DMS153 (cell line): ENCODE measurements at regions not wholly inside any gene's neighbourhood (a gene's known extent, or its start where the extent isn't known, plus 50 kb on each side); places are given as distances from the start of the nearest gene placed in this dataset.
"Not testable (repeated sequence)": the region's sequence is repeated elsewhere in the genome, so short reads cannot be mapped to it uniquely, and the experiment has no call there.

Source experiments
- DNase-seq: peaks from one replicate; lab custom pipeline; 2025; lab: John Stamatoyannopoulos, UW

DNA sequence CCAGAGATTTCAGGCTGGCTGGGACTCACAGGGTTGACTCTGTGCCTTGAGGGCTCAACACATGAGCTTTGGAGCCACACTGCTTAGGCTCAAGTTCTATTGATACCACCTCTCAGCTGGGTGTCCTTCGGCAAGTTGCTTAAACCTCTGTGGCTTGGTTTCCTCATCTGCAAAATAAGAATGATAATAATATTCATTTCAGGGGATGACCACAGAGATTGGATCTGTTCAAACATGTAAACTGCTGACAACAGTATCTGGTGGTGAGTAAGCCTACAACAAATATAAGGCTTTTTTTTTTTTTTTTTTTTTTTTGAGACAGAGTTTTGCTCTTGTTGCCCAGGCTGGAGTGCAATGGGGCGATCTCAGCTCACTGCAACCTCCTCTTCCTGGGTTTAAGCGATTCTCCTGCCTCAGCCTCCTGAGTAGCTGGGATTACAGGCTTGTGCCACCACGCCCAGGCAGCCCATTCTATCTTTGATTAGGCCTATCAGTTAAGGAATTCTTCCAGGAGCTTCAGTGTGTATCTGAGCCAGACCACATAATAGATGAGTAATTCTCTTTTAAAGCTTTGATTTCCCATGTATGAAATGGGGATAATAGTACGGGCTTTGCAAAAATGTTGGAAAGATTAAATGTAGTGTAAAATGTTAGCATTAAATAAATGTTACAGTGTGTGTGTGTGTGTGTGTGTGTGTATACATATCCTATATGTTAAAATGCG is 437.6 kb downstream of the PRDM2 start:
- DNase-seq: no peak

DNA sequence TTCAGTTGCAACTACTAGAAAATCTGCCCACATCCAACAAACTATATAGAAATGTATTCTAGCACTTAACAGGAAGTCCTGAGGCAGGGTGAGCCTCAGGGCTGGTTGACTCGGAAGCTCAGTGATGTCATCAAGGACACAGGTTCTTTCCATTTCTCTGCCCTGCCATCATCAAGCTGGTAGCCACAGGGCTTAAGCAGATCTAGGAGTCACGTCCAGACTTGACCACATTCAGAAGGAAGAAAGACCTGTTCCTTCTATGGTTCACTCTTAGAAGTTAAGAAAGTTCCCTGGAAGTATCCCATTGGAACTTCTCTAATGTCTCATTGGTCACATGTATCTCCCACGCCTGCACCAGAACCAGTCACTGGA is 438.1 kb downstream of the PRDM2 start:
- no peak for DNase-seq

DNA sequence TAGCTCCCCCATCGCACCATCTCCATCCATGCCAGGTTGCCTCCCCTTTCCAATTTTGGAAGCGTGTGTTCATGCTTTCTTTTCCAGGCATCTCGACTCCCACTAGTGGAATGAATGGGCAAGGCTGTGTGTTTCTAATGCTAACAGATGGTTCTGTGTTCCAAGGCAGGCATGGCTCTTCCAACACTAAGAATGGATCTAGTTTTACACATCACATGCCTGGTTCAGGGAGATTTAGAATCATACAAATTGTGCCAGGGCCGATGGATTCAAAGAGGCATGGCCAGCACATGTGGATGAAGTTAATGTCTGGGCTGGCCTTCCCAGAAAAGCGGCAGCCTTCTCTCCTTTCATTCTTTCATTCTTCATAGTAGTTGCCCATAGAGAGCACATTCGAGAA is 438.7 kb downstream of the PRDM2 start:
- no peak for DNase-seq

DNA sequence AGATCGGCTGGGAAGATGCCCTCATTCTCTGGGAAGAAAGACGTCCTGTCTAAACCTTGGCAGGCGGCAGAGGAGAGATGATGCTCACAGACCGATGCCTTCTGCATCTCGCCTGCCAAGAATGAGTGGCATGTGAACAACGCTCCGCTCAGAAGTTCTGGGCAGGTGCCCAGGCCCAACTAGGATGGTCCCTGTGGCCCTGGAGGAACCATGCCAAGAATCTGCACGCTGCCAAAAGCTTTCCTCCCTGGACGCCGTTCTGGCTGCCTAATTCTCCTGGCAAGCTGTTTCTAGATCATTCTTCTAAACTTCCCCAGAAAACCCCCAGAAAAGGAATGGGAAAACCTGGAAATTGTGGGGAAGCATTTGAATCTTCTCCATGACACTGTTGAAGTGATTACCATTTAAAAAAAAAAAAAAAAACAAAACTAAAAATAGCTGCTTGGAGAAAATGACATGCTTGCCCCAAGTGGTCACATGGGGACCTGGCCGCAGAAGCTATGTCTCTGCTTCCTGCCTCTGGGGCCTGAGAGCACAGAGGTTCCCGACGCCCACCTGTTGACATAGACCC is 440.9 kb downstream of the PRDM2 start:
- DNase-seq: no peak

DNA sequence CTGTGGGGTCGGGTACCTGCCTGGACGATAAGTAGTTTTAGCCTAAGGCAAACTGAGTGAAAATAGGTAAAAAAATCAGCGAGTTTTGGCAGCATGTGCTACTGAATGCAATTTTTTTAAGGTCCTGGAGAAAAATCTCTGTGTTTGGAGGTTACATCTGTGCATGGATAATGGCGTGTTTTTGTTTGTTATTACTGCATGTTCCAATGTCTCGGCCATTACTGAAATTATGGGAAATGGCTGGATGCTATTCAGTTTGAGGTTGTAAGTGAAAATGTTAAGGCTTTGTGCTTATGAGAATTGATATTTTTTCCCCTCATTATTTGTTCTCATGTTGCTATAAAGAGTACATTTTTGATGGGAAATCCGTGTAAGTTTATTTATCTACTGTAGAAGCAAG is 441.7 kb downstream of the PRDM2 start:
- DNase-seq: no peak

DNA sequence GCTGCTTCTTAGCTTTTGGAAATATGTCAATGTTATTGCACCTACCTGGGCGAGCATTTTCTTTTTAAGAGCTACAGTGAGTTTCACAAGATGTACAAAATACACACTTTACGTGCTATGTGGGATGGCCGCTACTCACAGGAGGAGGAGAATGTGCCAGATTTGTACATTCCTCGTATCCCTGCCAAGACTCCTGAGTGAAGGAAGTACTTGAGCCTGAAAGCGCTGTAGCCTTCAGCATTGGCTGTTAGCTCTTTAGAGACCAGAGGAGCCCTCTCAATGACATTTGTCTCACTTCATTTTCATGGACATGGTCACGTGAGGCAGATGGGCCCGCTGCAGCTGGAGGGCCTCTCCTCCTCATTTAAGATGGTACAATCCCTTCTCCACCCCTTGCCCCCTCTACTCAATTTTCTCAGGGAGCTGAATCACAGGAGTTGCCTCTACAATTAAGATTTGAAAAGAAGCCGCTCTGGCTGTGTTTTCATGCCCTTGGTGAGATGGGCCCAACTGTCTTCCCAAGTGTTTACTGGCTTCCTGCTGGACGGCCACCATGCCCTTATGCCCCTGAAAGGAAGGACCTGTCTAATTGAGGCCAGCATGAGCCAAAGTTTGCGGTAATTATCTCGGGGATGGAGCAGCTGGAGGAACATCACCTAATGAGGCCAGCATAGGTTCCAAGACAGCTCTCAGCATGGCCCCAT is 442.6 kb downstream of the PRDM2 start:
- peak; percentile 44 for DNase-seq

DNA sequence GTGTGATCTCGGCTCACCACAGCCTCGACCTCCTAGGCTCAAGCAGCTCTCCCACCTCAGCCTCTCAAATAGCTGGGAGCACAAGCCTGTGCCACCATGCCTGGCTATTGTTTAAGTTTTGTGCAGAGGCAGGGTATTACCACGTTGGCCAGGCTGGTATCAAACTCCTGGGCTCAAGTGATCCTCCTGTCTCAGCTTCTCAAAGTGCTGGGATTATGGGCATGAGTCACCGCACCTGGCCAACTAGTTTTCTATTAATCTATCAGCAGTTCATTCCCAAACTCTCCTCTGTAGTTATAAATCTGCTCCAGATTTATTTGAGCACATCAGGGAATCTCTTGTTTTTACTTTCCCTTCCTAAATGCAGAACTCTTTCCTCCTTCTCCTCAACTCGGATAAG is 443.8 kb downstream of the PRDM2 start:
- DNase-seq: no peak

DNA sequence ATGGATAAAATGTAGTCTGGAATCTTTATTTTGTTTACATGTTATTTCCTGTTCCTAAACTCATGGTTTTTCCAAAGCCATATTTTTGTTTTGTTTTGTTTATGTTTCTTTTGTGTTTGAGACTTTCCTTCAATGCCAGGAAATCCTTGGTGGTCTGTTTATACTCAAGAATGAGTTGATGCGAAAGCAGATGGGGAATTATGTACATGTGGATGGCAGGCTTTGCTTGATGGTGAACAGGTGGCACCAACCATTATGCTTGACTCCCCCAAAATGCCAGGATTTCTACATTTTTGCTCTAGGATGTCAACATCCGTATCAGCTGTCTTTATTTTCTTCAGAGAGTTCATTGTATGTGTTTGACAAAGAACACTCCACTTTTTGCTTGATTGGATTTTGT is 448.5 kb downstream of the PRDM2 start:
- DNase-seq: no peak

DNA sequence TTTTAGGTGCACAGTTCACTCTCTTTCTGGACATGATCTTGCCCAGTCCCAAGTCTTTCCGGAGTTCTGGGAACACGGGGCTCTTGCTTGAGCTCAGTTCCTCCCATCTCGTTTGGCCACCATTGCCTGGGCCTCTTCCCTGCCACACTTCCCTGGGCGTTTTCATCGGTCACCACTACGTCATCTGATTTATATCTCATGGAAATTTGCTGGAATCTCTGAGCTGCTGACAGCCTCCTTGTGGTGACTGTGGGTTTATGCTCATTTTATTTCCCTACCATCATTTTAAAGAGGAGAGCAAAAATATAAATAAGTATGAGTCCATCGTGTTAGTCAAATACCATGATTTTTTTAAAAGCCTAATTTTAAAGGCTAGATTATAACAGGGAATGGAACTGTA is 449.1 kb upstream of the KAZN start:
- no peak for DNase-seq

DNA sequence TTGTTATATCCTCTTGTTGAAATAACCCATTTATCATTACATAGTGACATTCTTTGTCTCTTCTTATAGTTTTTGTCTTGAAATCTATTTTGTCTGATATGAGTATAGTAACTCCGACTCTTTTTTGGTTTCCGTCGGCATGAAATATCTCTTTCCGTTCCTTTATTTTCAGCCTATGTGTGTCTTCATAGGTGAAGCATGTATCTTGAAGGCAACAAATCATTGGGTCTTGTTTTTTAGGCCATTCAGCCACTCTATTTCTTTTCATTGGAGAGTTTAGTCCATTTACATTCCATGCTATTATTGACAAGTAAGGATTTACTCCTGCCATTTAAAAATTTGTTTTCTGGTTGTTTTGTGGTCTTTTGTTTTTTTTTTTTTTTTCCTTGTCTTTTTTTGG is 441.9 kb upstream of the KAZN start:
- no peak for DNase-seq

DNA sequence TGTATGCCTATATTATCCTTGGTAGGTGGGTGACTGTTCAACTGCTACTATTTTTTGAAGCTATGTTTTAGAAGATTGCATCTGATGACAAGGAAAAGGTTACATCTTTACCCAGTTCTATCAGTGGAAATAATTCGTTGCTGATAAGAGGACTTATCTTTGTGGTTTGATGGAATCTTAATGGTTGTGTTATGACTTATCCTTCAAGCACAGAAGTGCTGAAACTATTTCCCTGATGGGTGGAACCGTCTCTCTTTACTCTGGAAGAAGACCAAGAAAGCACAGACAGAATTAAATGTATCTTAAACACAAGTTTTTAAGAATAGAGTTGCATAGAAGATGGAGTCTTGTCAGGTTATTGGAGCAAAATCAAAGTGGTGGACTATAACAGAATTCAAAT is 437.7 kb upstream of the KAZN start:
- DNase-seq: no peak

DNA sequence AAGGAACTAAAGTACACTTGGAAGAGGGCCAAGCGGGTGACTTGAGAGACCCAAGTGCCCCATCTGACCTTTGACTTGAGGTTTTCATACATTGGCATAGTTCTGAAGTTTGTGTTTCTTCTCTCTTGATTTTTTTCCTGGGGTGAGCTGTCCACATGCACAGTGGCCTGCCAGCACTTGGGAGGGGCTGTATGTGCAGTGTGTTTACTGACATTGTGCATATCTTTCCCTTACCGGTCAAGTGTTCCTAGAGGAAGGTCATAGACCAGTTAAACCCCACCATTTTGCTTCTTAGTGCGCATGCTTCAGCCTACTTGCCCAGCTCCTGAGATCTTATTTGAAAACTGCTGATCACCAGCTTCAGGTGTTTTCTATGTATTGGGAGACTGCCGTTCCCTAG is 435.2 kb upstream of the KAZN start:
- no peak for DNase-seq

DNA sequence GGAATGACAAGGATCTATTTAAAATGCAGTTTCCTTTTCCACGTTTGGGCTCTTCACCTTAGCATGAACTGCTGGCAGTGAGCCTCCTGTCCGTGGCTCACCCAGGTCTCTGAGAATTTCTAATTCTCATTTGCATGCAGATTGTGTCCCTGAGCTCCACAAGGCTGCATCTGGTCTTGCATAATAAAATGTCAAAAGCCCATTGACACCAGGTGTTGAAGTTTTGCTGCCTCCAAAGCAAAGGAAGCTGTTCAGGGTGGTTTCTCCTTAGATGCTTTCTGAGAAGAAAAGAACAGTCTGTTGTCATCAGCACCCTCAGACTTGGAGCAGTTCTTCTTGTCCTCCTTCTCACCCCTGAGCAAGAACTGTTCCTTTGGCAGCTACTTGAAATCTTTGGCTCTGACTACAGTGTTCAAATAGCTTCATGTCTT is 433.1 kb upstream of the KAZN start:
- DNase-seq: no peak

DNA sequence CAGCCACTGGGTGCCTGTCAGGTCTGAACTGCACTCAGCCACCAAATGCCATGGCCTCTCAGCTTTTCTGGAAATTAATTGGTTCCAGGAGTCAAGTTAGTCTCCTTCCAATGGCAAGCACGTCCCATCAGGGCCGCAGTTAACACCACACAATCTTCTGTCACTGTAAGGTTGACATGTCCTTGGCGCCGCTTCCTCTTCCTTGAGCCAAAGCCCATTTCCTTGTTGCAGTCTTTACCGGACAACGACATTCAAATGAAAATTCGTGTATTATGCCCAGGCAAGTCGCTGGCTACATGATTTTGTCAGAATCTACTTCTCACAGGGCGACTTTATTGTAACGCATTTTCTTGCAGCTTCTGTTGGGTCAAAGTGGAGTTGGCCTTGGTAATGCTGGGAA is 430.6 kb upstream of the KAZN start:
- DNase-seq: no peak

DNA sequence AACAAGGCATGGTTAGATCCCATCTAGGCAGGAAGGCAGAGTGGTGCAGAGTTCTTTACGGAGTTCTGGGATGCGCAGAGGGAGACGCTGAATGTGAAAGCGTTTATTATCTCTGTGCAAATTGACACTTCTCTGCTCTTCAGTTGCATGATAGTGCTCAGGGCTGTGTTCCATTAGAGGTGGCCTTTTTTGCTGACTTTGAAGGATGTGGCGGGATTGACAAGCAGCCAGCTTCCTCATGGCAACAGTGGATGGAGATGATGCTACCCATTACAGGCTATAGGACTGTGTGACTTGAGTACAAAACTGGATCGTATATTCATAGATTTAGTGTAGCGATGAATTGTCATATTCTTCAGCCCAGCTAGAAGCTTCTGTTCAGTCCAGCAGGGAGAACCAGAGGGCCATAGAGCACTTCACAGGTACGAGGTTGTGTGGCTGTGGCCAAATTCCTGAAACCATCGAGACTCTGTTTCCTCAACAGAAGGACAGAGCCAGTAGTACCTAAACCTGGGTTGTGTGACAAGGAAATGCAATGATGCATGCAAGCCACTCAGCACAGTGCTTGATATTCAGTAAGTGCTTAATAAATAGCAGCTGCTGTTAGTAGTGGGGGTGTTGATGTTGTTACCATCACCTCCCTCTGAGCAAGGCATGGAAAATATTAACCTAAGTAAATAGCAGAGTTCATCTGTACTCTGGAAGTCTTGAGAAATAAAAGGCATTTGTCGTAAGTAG is 430.0 kb upstream of the KAZN start:
- peak; percentile 12 for DNase-seq

DNA sequence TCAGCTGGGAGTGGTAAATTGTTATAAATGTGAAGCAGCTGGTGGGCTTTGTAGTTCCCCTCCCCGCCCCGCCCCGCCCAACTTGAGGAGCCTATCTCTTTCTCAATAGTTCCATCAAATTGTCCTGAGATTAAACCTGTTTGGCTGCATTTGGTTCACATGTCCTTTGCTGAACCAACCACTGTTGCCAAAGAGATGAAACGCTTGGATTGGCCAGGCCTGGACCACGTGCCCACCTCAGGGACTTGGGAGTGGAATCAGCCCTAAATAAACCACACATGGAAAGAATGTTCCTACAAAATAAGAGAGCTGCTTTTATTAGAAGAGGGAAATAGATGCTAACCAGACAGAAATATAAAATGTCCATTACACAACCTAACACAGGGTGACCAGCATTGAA is 424.9 kb upstream of the KAZN start:
- DNase-seq: no peak

DNA sequence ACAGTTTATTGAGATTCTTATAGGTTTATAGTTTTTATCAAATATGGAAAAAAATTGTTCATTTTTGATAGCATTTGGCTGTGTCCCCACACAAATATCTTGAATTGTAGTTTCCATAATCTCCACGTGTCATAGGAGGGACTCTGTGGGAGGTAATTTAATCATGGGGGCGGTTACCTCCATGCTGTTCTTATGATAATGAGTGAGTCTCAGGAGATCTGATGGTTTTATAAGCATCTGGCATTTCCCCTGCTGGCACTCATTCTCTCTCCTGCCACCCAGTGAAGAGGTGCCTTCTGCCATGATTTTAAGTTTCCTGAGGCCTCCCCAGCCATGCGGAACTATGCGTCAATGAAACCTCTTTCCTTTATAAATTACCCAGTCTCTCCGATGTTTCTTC is 420.6 kb upstream of the KAZN start:
- not testable (repeated sequence) for DNase-seq

DNA sequence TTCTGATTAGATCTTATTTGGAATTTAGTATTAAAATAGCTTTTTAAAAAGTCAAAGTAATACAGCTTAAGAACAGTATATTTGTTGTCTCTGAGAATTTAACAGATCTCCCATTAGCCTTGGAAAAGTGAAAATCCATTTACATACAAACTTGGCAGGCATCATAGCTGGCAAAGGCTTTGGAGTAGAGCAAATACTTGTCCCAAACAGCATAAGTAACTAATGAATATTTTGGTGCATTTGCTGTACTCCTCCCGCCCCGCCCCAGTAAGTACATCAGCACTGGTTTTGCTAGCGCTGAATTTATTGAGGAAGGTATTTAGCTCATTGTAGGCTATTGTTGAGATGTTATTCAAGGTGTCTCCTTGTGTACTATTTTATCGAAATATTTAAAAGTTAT is 417.7 kb upstream of the KAZN start:
- no peak for DNase-seq

DNA sequence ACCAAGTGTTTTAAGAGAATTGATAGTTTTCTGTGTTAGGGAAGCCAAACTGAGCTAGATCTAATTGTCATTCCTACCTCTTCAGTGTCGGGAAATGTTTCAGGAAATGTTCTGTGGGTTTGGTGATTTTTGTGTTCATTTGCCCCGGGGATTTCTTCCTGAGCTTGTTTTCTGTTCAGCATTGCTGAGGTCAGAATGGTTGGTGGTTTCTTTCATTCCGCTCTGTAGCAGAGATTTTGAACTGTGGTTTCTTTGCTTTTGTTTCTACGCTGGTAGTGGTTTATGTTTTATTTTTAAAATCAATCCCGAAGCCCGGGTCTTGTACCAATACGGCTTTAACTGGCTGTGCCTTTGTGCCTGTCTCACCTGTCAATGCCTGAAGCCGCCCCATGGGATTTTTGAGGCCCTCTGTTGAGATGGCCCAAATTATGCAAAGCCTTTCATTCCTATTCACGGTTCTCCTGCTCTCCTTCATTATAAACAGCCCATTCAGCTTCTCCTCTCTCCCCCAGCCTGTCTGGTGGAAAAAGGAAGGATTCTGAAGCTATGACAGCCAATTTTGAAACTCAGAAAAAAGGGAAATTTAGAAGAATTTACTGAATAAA is 417.2 kb upstream of the KAZN start:
- DNase-seq: no peak

DNA sequence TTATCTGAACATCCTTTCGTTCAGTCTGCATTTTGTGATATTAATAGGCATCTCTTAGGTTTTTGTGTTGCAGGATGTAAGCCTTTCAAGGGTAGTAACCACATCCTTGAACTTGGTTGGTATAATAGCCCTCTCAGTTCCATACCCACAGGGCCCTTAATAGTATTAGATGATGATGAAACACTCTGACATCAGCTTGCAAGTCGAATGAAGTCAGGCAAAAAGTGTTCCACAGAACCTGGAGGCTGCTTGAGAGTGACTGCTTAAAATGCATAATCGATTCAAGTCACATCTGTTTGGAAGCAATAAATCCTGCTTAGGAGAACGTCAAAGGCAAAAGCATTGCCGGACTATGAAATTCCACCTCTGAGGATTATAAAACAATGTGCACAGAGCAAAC is 415.6 kb upstream of the KAZN start:
- DNase-seq: no peak

DNA sequence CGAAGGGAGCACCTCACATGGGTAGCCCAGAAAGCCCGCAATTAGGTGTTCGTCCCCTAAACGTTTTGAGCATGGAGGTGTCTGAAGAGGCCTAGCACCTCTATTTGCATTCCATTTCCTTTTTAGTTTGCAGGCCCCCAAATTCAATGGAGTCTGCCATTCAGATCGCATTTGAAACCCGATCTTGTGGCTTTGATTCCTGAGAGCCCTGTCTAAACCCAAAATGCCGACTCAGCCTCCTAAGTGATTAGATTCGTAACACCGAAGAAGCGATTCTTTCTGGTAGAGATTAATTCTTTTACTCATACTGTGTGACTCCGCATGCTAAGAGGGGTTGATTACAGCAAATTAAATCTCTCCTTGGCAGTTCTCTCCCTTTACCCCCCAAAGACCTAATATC is 415.2 kb upstream of the KAZN start:
- DNase-seq: no peak

DNA sequence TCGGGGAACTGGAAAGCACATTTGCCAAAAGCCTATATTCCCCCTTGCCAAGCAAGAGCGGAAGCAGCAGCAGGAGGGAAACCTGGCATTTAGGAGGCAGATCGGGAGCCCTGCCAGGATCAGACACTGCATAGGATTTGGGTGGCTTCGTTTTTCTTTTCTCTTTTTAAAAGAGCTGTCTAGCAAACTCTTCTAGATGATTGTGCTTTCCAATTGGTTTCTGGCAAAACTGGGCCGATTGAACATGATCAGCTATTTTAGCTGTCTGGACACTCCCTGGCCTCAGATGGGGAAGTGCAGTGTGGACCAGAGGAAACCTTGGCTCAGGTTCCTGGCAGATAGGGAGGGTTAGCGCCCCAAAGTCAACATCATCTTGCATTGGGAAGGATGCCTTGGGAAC is 414.0 kb upstream of the KAZN start:
- no peak for DNase-seq

DNA sequence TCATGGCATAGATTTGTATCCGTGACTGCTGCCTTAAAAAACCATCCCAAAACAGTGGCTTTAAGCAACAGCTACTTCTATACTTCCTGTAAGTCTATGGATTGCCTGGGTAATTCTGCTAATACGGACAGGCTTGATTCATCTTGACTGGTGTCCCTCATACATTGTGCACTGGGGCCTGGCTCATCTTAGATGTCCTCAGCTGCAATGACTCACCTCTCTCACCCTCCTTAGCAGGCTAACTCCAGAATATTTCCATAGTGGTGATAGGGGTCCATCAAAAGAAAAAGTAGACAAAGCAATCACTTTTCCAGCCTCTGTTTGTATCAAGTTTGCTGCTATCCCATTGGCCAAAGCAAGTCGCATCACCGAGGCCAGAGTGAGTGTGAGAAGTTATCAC is 409.1 kb upstream of the KAZN start:
- no peak for DNase-seq
